GM19467 (cell line): ENCODE measurements at regions not wholly inside any gene's neighbourhood (a gene's known extent, or its start where the extent isn't known, plus 50 kb on each side); places are given as distances from the start of the nearest gene placed in this dataset.

ENCODE experiments used
- ATAC-seq: cut with Tn5 transposase; IDR thresholded peaks from one replicate; pipeline ENCODE4 v1.9.1; 2021; ENCODE audit warnings: mild to moderate bottlenecking, moderate library complexity; ENCODE audit not compliant: unreplicated experiment

- ATAC-seq: no peak
Measured at GRCh38 chr11:27287205-27287604, 75.8 kb downstream of the CCDC34 start.

- ATAC-seq: no peak
Measured at GRCh38 chr11:27285761-27286160, 77.3 kb downstream of the CCDC34 start.

- ATAC-seq: no peak
Measured at GRCh38 chr11:27282806-27283205, 80.2 kb downstream of the CCDC34 start.

GRCh38 chr11:27281740-27282590 is 81.0 kb downstream of the CCDC34 start:
- ATAC-seq: no peak

GRCh38 chr11:27281276-27281675 is 81.7 kb downstream of the CCDC34 start:
- ATAC-seq: no peak

GRCh38 chr11:27280140-27280539 is 82.9 kb downstream of the CCDC34 start:
- no peak for ATAC-seq

- ATAC-seq: no peak
Measured at GRCh38 chr11:27279460-27279859, 83.6 kb downstream of the CCDC34 start.

GRCh38 chr11:27277843-27278242 is 85.2 kb downstream of the CCDC34 start:
- ATAC-seq: no peak

- no peak for ATAC-seq
Measured at GRCh38 chr11:27276141-27276540, 86.9 kb downstream of the CCDC34 start.

- ATAC-seq: no peak
Measured at GRCh38 chr11:27274854-27275395, 88.1 kb downstream of the CCDC34 start.

- ATAC-seq: no peak
Measured at GRCh38 chr11:27266125-27266524, 96.9 kb downstream of the CCDC34 start.

- ATAC-seq: no peak
Measured at GRCh38 chr11:27263986-27264385, 99.0 kb downstream of the CCDC34 start.

GRCh38 chr11:27263046-27263445 is 100.0 kb downstream of the CCDC34 start:
- no peak for ATAC-seq

GRCh38 chr11:27255447-27255828 is 107.6 kb downstream of the CCDC34 start:
- ATAC-seq: no peak

- no peak for ATAC-seq
Measured at GRCh38 chr11:27254744-27255446, 108.1 kb downstream of the CCDC34 start.

GRCh38 chr11:27253224-27253623 is 109.8 kb downstream of the CCDC34 start:
- no peak for ATAC-seq

- no peak for ATAC-seq
Measured at GRCh38 chr11:27250867-27251665, 111.9 kb downstream of the CCDC34 start.

- no peak for ATAC-seq
Measured at GRCh38 chr11:27248576-27249509, 114.2 kb downstream of the CCDC34 start.

GRCh38 chr11:27247660-27248059 is 115.4 kb downstream of the CCDC34 start:
- no peak for ATAC-seq

- no peak for ATAC-seq
Measured at GRCh38 chr11:27246925-27247324, 116.1 kb downstream of the CCDC34 start.
